GM21825 (cell line): ENCODE measurements at regions not wholly inside any gene's neighbourhood (a gene's known extent, or its start where the extent isn't known, plus 50 kb on each side); places are given as distances from the start of the nearest gene placed in this dataset.
"Not testable (repeated sequence)": the region's sequence is repeated elsewhere in the genome, so short reads cannot be mapped to it uniquely, and the experiment has no call there.

Experiments
- ATAC-seq: cut with Tn5 transposase; IDR thresholded peaks from one replicate; pipeline ENCODE4 v1.9.1; 2021; ENCODE audit warnings: mild to moderate bottlenecking, moderate library complexity; ENCODE audit not compliant: unreplicated experiment

DNA sequence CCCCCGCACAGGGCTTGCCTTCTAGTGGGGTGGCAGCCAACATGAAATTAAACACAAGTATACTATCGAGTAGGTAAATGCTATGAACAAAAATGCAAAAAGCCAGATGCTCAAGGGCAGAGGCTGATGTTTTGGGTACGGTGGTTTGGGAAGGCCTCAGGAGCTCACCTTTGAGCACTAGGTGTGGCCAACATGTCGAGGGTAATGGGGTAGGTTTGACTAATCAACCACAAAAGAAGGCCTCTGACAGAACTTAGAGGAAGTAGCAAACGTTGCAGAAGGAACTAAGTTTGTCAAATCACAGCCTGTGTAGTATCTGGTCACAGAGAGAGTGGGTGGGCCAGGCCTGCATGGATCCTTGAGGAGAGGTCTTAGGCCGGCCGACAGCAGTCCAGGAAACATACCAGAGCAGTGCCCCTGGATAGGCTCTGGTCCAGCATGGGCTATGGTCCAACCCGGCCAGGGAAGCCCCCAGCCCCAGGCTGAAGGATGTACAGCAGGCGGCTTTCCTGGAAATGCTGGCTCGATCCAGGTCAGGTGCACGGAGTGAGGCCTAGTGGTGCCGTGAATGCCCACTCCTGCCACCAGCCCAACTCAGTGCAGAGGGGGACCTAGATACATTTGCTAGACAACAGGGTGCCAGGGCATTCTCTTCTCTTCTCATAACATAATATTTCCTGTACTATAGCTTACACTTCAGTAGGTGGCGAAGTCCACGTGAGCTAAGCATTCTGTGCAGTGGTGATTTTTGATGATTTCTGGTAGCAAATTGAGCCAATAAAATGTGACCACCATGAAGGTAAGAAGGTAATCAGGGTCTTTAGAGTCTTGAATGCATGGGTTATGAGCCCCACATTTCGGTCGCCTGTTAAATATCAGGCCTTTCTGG lies 56.3 kb upstream of the CD93 start:
- ATAC-seq, result no peak

DNA sequence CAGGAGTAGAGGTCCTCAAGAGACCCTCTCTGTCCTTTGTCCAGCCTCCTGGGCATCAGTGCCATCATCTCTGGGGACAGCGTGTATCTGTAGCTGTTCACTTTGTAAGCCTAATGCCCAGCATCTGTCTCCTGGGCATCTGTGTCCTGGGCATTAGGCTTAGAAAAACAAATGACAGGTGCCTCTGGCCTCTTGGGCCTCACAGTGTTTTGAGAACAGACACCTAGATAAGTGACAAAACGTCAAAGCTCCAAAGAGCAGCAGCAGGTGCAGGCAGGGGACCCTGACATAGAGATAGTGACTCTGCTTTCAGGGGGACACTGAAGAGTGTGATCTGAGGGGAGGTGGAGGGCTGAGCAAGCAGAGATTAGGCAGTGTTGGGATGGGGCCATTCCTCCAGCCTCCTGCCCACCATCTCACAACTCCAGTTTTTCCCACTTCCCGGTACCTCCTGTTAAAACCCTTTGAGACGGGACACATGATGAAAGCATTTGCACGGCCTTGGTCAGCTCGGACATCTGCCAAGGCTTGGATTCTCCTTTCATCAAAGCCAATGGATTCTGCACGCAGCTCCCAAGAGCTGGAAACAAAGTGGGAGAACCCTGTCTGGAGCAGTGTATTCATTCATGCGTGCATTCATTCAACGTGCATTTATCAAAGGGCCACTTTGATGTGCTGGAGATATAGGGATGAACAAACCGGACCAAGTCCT lies 55.5 kb upstream of the CD93 start:
- no peak for ATAC-seq

DNA sequence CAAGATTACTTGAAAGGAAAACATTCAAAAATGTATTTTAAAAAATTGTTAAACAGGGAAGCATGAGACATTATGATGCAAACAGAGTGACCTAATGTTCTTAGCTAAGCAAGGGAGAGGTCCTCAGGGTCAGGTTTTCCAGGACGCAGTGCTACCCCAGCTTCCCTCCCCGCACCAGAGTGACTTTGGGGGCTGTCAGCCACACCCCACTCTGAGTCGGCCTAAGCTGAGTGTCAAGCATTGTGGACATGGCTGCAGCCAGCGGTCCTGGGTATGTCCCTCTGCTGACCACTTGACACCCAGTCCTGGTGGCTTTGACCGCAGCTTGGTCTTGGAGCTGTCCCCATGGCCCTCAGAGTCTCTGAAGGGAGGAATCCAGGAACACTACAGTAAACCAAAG lies 54.9 kb upstream of the CD93 start:
- ATAC-seq, result no peak

DNA sequence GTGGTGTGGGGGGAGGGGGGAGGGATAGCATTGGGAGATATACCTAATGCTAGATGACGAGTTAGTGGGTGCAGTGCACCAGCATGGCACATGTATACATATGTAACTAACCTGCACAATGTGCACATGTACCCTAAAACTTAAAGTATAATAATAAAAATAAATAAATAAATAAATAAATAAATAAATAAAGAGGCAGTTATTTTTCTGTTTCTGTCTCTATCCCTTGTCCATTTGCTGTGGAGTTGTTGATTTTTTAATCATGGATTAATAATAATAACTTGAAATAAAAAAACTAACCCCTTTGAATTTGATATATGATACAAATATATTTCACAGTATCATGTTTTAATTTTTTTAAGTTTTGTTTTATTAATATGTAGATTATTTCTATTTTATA lies 53.9 kb upstream of the CD93 start:
- ATAC-seq, result not testable (repeated sequence)

DNA sequence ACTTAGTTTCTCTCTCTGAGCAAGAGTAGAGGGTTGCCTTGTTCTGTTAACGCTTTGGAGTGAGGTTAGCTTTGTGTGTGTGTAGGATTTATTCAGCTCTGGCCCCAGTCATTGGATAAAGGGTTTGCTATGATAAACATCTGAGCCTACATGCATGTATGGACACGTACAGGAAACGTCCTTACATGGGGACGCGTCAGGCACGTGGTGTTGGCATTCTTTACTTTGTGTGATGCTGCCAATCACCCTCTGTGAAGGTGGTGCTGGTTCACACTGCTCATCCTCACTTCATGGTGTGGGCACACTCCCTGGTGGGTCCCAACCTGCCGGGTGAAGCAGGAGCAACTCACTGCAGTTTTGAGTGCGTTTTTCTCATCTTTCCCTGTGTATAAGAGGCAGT lies 53.4 kb upstream of the CD93 start:
- no peak for ATAC-seq

- no peak for ATAC-seq
These were observed 52.6 kb upstream of the CD93 start for GRCh38 chr20:23138682-23139081.

DNA sequence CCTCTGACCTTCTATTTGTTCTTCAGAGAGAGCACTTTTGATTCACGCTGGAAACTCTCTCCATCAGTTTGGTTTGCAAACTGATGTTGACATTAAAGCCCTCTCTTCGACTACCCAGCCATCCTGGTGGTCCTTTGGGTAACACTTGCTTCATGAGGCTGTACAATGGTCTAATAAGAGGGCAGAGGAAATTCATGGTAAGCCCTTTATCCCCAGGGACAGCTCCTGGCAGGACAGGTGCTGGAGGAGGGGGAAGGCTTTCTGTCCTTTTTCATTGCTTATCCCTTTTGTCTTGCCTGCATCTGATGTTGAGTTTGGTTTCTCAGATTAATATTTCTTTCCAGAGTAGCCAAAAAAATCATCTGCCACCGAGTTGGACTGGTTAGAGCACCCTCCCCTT lies 52.1 kb upstream of the CD93 start:
- ATAC-seq, result no peak

GRCh38 chr20:23136893-23137745 lies 51.0 kb upstream of the CD93 start:
- no peak for ATAC-seq

DNA sequence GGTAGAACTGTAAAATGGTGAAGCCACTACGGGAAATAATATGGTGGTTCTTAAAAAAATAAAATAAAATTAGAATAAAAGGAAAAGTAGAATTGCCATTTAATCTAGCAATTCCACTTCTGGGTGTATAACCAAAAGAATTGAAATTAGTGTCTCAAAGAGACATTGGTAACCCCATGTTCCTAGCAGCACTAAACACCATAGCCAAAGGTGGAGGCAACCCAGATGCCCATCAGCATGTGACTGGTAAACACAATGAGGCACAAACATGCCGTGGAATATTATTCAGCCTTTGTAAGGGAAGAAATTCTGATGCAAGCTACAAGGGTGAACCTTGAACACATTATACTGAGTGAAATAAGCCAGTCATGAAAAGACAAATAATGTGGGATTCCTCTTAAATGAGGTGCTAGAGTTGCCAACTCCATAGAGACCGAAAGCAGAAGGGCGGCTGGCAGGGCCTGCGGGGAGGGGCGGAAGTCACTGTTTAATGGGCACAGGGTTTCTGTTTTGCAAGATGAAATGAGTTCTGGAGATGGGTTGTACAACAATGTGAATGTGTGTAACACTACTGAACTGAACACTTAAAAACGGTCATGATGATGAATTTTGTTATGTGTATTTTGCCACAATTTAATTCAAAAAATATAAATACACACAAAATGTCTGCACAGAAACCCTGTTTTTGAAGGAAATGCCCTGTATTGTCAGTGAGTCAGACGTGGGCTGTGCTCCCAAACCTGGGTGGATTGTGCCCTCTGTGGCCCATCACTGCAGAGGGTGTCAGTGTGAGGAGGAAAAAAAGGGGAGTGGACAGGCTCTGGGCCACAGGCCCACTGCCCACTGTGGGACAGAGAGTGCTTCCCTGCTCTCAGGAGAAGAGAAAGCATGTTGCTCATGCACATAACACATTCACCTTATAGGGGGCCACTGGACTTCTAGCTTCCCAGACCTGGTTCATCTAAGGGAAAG lies 49.6 kb upstream of the CD93 start:
- ATAC-seq, result no peak
